ENCODE measurements at regions not wholly inside any gene's neighbourhood (a gene's known extent, or its start where the extent isn't known, plus 50 kb on each side); places are given as distances from the start of the nearest gene placed in this dataset.

GRCh38 chr13:77833331-77833863 is 85.2 kb downstream of the EDNRB start:
- TF ChIP-seq CTCF (conservative IDR thresholded peaks at IDR 0.05; ENCODE audit: low read depth in 2 of 2) (no peak), REST (IDR thresholded peaks at IDR 0.05; ENCODE audit: unreplicated experiment) (no peak), EZH2 (IDR thresholded peaks at IDR 0.05; ENCODE audit: low read depth, unreplicated experiment) (no peak)
